SK-N-SH (cell line): ENCODE measurements at regions not wholly inside any gene's neighbourhood (a gene's known extent, or its start where the extent isn't known, plus 50 kb on each side); places are given as distances from the start of the nearest gene placed in this dataset.

Source experiments
- CTCF ChIP-seq: fragments of 200-600 bp; sonication (generic); IDR thresholded peaks from 2 replicates; pipeline ENCODE4 v1.6.1; 2017; ENCODE audit warnings: antibody characterized with exemption, mild to moderate bottlenecking, moderate library complexity
- POLR2AphosphoS5 ChIP-seq: IDR thresholded peaks from 2 replicates; pipeline ENCODE4 v1.6.1; 2012; ENCODE audit warnings: low read depth, low read length
- USF2 ChIP-seq: fragments of 150-350 bp; IDR thresholded peaks from 2 replicates; pipeline ENCODE4 v1.6.1; 2017; ENCODE audit warnings: antibody characterized with exemption, low read length, low read depth, borderline replicate concordance

- TF ChIP-seq CTCF = no peak
- TF ChIP-seq POLR2AphosphoS5 = no peak
- no peak for TF ChIP-seq USF2
Measured at GRCh38 chr3:157751386-157751785, 248.2 kb upstream of the VEPH1 start.
